GM18499 (cell line): ENCODE measurements at regions not wholly inside any gene's neighbourhood (a gene's known extent, or its start where the extent isn't known, plus 50 kb on each side); places are given as distances from the start of the nearest gene placed in this dataset.

Experiments
- ATAC-seq: cut with Tn5 transposase; IDR thresholded peaks from one replicate; pipeline ENCODE4 v1.9.1; 2021; ENCODE audit warnings: moderate number of reproducible peaks; ENCODE audit not compliant: insufficient read depth, unreplicated experiment

DNA sequence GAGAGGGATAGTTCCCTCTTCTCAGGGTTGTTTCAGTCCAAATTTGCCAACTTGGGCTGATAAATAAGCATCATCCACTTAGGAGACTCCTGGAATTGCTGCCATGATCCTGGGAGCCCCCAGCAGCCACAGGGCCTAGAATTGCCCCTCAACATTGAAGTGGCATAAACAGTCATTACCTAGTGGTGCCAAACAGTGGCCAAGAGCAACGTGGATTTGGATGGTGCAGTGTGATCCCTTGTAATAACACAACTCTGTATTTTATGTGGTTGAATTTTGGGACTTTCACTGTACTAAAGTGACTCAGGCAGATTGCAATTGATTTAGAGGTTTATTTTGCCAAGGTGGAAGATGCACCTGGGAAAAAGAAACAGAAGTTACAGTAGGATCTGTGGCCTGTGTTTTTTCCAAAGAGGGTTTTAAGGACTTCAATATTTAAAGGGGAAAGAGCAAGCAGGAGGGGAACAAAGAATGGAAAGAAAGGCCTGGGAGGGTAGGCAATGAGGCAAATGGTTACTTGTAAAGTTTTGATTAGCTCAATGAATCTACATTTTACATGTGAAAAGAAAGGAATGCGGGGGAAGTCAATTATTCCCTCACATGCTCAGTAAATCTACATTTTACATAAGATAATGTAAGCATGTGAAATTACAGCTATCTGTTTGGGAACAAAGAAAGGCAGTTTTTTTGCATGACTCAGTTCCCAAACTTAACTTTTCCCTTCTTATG, 168.0 kb upstream of the NOX3 start:
- ATAC-seq: no peak

DNA sequence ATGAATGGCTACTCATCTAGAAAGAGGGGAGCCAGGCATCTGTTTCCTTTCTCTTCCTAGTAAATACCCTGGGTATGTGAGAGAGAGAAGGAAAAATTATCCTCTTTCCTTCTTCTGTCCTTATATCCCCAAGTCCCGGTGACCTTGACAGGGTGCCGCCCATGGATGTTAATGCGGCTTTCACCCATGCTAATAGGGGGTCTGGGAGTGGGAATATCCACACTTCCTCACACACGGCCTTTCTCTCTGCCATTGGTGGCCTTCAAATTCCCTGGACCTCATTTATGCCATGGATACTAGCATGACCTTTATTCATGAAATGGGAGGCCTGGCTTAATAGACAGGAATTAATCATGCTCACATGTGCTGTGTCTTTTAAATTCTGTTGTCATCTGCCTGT, 159.0 kb upstream of the NOX3 start:
- no peak for ATAC-seq

DNA sequence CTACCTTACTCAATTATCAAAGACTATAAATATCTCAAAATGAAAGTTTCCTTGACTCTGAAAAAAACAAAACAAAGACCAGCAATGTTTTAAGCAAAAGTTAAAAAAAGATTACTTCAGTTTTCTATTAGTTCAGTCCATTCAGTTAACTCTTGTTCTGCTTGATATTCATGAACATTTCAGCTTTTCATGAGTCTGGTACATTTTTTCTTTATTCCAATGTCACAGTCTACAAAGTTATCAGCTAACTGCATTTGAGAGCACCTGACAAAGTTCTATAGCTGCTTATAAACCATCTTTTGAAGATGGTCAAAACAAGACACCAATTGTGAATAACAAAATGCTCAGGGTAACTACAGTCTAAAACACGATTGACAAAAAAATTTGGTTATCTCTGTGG, 156.1 kb upstream of the NOX3 start:
- no peak for ATAC-seq

- ATAC-seq: no peak
Observed at GRCh38 chr6:155604991-155605390, 149.4 kb upstream of the NOX3 start.

DNA sequence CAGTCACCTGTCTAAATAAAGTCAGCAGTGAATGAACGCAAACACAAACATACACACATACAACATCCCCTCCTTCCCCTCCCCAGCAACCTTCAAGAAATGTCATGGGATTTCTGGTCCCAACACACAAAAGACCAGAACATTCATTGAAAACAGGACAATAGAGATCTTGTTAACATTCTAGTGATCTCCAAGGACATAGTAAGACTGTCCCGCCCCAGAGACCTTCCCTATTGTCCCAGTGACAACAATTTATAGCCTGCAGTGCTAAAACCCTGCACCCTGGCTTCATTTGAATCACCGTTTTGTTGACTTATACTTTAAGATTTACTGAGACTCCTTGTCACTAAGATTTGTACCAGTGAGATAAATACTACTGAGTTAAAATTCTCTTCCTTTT, 143.9 kb upstream of the NOX3 start:
- ATAC-seq: no peak

DNA sequence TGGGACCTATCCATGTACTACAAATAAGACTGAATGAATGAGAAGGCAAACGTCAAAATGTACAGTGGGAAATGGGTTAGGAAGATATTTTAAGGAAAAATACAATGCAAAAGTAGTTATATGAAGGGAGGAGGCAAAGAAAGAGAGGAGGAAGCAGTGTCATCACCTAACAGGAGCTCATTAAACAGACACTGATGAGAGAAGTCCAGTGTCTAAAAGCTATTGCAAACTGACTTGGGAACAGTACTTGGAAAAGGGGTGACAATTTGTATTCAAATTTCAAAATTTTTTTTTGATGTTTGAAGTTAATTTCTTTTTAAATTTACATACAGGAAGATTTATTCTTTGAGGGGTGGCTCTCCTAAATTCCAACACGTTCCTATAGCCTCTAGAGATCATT, 143.5 kb upstream of the NOX3 start:
- no peak for ATAC-seq

GRCh38 chr6:155595284-155595683, 139.6 kb upstream of the NOX3 start:
- no peak for ATAC-seq

- ATAC-seq: no peak
Observed at GRCh38 chr6:155591741-155592140, 136.1 kb upstream of the NOX3 start.

DNA sequence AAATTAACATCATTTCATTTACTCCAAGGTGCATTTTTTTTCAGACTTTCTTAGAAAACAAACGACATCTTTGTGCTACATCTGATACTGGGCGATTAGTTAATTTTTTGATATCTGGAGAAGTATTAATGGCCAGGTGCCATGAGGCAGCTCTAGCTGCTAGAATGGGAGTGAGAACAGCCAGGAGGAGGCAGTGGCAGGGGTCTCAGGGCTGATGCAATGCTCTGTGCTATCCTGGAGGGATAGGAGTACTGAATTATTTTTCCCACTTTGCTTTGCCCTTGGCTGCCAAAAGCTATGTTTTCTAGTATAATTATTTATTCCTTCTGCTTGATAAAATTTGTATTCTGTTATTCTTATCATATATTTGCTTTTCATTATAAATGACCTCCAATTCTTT, 133.6 kb upstream of the NOX3 start:
- no peak for ATAC-seq

DNA sequence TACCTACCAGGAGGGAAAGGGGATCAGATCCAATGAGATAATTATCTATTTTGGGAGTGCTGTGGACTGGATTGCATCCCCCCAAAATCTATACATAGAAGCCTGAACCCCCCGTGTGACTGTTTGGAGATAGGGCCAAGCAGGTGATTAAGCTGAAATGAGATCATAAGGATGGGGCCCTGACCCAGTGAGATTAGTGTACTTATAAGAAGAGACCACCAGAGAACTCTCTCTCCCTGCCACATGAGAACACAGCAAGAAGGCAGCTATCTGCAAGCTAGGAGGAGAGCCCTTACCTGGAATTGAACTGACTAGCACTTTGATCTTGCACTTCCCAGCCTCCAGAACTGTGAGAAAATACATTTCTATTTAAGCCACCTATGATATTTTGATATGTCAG, 132.2 kb upstream of the NOX3 start:
- ATAC-seq: no peak

GRCh38 chr6:155586090-155586489, 130.5 kb upstream of the NOX3 start:
- ATAC-seq: no peak

DNA sequence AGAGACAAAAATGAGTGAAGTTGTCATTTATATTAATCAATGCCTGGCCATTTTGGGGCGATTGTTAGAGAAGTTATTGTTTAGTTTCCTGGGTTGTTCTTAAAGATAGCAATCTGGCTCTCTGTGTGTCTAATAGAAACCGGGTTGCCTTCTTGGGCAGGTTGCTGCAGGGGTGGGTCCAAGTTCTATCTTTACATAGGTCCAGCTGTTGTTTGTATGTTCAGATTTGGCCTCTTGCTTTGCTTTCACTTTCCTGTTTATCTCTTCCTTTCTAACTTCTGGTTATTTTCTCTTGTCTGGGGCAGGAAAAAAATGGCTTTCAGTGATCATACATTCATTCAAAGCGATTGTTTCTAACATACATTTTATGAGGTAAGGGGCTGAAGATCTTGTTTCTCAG, 128.4 kb upstream of the NOX3 start:
- no peak for ATAC-seq

- ATAC-seq: no peak
Observed at GRCh38 chr6:155582016-155582991, 126.7 kb upstream of the NOX3 start.

DNA sequence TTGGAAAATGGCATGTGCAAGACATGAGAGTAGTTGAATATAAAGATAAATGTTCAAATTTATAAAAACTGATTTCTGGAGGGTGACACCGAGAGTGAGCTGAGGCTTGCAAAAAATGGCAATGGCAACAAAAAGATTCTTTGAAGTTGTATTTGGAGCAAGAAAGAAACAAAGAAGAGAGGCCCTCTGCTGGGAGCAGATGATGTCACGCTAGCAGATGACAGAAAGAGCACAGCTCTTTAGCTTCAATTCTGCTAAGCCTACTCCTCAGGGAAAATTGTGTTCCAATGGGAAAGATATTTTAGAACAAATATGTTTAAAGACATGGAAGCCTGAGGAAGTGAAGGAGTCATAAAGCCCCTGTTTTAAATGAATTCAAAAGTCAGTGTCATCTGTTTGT, 125.3 kb upstream of the NOX3 start:
- ATAC-seq: no peak

DNA sequence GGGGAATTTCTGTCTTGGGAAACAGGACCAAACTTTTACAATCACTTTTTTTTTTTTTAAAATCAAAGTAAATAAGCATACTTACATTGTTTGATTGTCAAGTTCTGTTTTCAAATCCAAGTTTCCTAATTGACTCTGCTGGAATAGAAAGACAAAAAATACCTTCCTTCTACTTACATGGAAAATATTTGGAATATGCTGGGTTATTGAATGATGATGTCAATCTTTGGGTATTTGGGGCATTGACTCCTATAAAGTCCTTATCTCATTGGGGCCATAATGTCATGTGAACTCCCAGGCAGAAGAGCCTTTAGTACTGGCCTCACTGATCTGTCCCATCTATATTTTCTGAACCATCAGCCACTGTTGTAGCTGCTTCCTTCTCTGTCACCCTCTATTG, 122.6 kb upstream of the NOX3 start:
- no peak for ATAC-seq

DNA sequence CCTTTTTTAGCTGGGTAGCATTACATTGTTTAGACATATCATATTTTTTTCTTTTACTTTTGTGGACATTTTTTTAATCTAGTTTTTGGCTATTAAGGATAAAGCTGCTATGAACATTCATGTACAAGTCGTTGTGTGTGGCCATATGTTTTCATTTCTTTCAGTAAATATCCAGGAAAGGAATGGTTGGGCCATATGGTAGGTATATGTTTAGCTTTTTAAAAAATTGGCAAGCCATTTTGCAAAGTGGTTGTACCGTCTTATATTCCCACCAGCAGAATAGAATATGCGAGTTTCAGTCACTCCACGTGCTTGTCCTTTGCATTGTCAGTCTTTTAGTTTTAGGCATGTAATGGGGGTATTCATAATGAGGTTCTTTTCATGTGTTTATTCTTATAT, 106.3 kb upstream of the NOX3 start:
- ATAC-seq: no peak

GRCh38 chr6:155561257-155561965, 105.8 kb upstream of the NOX3 start:
- ATAC-seq: no peak

DNA sequence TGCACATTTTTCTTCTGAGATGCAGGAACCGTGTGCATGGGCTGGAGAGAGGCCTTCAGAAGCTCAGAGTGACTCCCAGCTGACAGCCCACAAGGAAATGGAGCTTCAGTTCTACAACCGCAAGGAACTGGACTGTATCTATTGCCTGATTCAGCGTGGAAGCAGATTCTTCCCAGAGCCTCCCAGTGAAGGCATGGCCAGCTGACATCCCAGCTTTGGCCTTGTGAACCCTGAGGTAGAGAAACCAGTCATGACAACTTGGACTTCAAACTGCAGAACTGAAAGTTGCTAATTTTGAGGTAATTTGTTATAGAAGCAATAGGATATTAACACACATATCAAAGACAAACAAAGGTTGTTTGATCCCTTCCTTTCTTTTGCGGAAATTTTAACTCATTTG, 94.3 kb upstream of the NOX3 start:
- ATAC-seq: no peak

DNA sequence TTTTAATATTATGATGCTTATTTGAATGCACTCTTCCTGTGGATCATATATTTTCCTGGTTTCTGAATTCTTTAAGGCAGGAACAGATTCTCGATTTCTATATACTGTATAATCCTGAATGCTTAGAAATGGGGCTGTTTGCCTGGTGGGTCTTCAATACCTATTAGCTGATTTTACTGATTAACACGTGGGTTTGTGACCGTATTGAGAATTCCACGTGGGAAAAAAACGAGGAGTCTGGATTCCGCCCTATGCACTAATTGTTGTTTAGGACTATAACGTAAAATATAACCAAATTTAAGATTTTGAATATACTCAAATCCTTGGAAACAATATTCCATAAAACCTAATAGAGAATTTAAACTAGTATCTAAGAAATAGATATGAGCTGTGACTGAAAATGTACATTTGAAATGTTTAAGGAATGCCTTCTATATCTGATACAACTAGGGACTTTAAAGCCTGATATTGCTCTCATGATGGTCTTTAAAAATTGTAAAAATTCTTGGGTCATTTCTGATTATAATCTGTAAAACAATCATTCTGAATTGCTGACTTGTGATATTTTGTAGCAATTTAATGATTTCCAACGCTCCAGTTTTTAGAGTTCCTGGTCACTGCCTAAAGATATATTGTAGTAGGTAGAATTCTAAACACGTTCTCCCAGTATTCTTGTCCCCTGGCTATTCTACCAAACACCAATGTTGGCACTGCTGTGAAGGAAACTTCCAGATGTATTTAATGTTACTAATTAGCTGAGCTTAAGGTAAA, 93.6 kb upstream of the NOX3 start:
- ATAC-seq: no peak

DNA sequence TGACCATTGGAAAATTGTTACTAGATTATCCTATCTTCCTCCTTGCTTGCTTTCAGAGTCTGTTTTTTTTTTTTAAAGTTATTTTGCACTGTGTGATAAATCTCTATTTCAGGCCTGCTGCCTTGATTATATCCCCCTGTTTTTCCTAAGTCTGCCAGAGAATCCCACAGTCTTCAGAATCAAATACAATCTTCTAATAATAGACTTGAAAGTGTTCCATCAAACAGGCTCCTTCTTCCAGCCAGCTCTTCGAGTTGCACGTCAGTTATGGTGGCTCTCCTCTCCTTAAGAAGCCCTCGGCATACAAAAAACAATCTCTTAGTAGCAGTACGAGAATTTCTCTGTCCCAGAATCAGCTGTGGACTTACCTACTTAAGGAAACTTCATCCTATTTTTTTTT, 92.9 kb upstream of the NOX3 start:
- no peak for ATAC-seq
